Inferior parietal cortex (tissue), 1 donor: ENCODE measurements at regions not wholly inside any gene's neighbourhood (a gene's known extent, or its start where the extent isn't known, plus 50 kb on each side); places are given as distances from the start of the nearest gene placed in this dataset.

Experiments used
- DNase-seq: peaks from one replicate; pipeline ENCODE4 v3.0.0-alpha.2; 2016; ENCODE audit errors: extremely low spot score

- no peak for DNase-seq
Observed at GRCh38 chr4:125808570-125808969, 493.8 kb downstream of the FAT4 start.

- DNase-seq = no peak
Observed at GRCh38 chr4:125811892-125812291, 497.1 kb downstream of the FAT4 start.

- DNase-seq = no peak
Observed at GRCh38 chr4:125826801-125827695, 512.3 kb downstream of the FAT4 start.

GRCh38 chr4:125827696-125828052 lies 512.9 kb downstream of the FAT4 start:
- DNase-seq = no peak

- DNase-seq = no peak
Observed at GRCh38 chr4:125828346-125828745, 513.6 kb downstream of the FAT4 start.

- no peak for DNase-seq
Observed at GRCh38 chr4:125832161-125832560, 517.4 kb downstream of the FAT4 start.

- DNase-seq = no peak
Observed at GRCh38 chr4:125836597-125837195, 521.9 kb downstream of the FAT4 start.

GRCh38 chr4:125837493-125838201 lies 522.9 kb downstream of the FAT4 start:
- no peak for DNase-seq

- DNase-seq = no peak
Observed at GRCh38 chr4:125838202-125838601, 523.4 kb downstream of the FAT4 start.

- DNase-seq = no peak
Observed at GRCh38 chr4:125838924-125839323, 524.2 kb downstream of the FAT4 start.

GRCh38 chr4:125843947-125844346 lies 529.2 kb downstream of the FAT4 start:
- DNase-seq = no peak

- no peak for DNase-seq
Observed at GRCh38 chr4:125847518-125847917, 532.8 kb downstream of the FAT4 start.

GRCh38 chr4:125849869-125850268 lies 535.1 kb downstream of the FAT4 start:
- no peak for DNase-seq

GRCh38 chr4:125891597-125892258 lies 577.0 kb downstream of the FAT4 start:
- no peak for DNase-seq

- no peak for DNase-seq
Observed at GRCh38 chr4:125904802-125905201, 590.0 kb downstream of the FAT4 start.

GRCh38 chr4:125911058-125911457 lies 596.3 kb downstream of the FAT4 start:
- DNase-seq = no peak

- no peak for DNase-seq
Observed at GRCh38 chr4:125911481-125911880, 596.7 kb downstream of the FAT4 start.

- no peak for DNase-seq
Observed at GRCh38 chr4:125917559-125917958, 602.8 kb downstream of the FAT4 start.

- no peak for DNase-seq
Observed at GRCh38 chr4:125928652-125929051, 613.9 kb downstream of the FAT4 start.

- DNase-seq = no peak
Observed at GRCh38 chr4:125938541-125938940, 623.8 kb downstream of the FAT4 start.

- no peak for DNase-seq
Observed at GRCh38 chr4:125940426-125940825, 625.7 kb downstream of the FAT4 start.

GRCh38 chr4:125944966-125945365 lies 630.2 kb downstream of the FAT4 start:
- no peak for DNase-seq
